Loucy (cell line): ENCODE measurements at regions not wholly inside any gene's neighbourhood (a gene's known extent, or its start where the extent isn't known, plus 50 kb on each side); places are given as distances from the start of the nearest gene placed in this dataset.

Experiments used
- H2AFZ ChIP-seq: fragments of 200-600 bp; sonication (generic); 2 replicates; pipeline ENCODE4 v1.6.0; 2016; ENCODE audit warnings: antibody characterized with exemption, mild to moderate bottlenecking, low read length, moderate library complexity
- H3F3A ChIP-seq: fragments of 200-600 bp; 2 replicates; pipeline ENCODE4 v1.6.0; 2016; ENCODE audit warnings: antibody characterized with exemption, low read depth, mild to moderate bottlenecking
- H3K27me3 ChIP-seq: fragments of 200-600 bp; sonication (generic); 2 replicates; pipeline ENCODE4 v1.6.1; 2014; ENCODE audit warnings: low read length, mild to moderate bottlenecking; ENCODE audit not compliant: insufficient read depth, poor library complexity, severe bottlenecking
- H3K36me3 ChIP-seq: fragments of 200-600 bp; sonication (generic); 2 replicates; pipeline ENCODE4 v1.6.1; 2016; ENCODE audit warnings: low read length; ENCODE audit not compliant: insufficient read depth
- H3K4me1 ChIP-seq: fragments of 200-600 bp; sonication (generic); 2 replicates; pipeline ENCODE4 v1.5.1; 2014; ENCODE audit warnings: low read length, mild to moderate bottlenecking; ENCODE audit not compliant: insufficient read depth, poor library complexity, severe bottlenecking
- H3K4me2 ChIP-seq: fragments of 200-600 bp; sonication (generic); 2 replicates; pipeline ENCODE4 v1.6.0; 2014; ENCODE audit warnings: antibody characterized with exemption, low read length, low read depth, mild to moderate bottlenecking; ENCODE audit not compliant: poor library complexity, severe bottlenecking
- H3K4me3 ChIP-seq: fragments of 200-600 bp; sonication (generic); 2 replicates; pipeline ENCODE4 v1.5.1; 2014; ENCODE audit warnings: low read length, mild to moderate bottlenecking, mixed read lengths; ENCODE audit not compliant: poor library complexity, severe bottlenecking
- H3K79me2 ChIP-seq: fragments of 200-600 bp; sonication (generic); 2 replicates; pipeline ENCODE4 v1.6.1; 2014; ENCODE audit warnings: low read length; ENCODE audit not compliant: insufficient read depth
- H3K9ac ChIP-seq: fragments of 200-600 bp; sonication (generic); 2 replicates; pipeline ENCODE4 v1.6.0; 2014; ENCODE audit warnings: mild to moderate bottlenecking, low read depth, low read length, moderate library complexity; ENCODE audit not compliant: poor library complexity, severe bottlenecking
- H3K9me2 ChIP-seq: fragments of 200-600 bp; sonication (generic); replicated peaks from 2 replicates; pipeline ENCODE4 v1.6.1; 2016; ENCODE audit warnings: low read depth, low read length, mixed read lengths
- H3K9me3 ChIP-seq: fragments of 200-600 bp; sonication (generic); 2 replicates; pipeline ENCODE4 v1.6.1; 2014; ENCODE audit warnings: mild to moderate bottlenecking, antibody characterized with exemption, low read length, low read depth; ENCODE audit not compliant: insufficient read depth
- H4K20me1 ChIP-seq: fragments of 200-600 bp; sonication (generic); 2 replicates; pipeline ENCODE4 v1.6.0; 2014; ENCODE audit warnings: antibody characterized with exemption, low read length, mild to moderate bottlenecking; ENCODE audit not compliant: insufficient read depth, poor library complexity, severe bottlenecking
- CTCF ChIP-seq: fragments of 200-600 bp; sonication (generic); conservative IDR thresholded peaks from 2 replicates; pipeline ENCODE4 v1.5.1; 2014; ENCODE audit warnings: mild to moderate bottlenecking, antibody characterized with exemption, low read length
- EZH2phosphoT487 ChIP-seq: fragments of 200-600 bp; IDR thresholded peaks from 2 replicates; pipeline ENCODE4 v1.6.1; 2018; ENCODE audit warnings: antibody characterized with exemption, mild to moderate bottlenecking, moderate library complexity, borderline replicate concordance

- Histone ChIP-seq H3K4me2 (no peak overlapping the region), H3K4me1 (no peaks in the 10 kb centered on the region), H3K9me2 (no peaks in the 10 kb centered on the region), H3K36me3 (no peaks in the 10 kb centered on the region), H3K9ac (no peak overlapping the region), H3K79me2 (no peaks in the 10 kb centered on the region), H3K9me3 (no peaks in the 10 kb centered on the region), H3K4me3 (no peak overlapping the region), H3F3A (no peaks in the 10 kb centered on the region), H3K27me3 (no peaks in the 10 kb centered on the region), H4K20me1 (no peaks in the 10 kb centered on the region), H2AFZ (no peak overlapping the region)
- TF ChIP-seq CTCF (no peak), EZH2phosphoT487 (no peak)
Observed at GRCh38 chr9:100697339-100697738, 119.5 kb downstream of the CAVIN4 start.

GRCh38 chr9:100698945-100699344 is 121.1 kb downstream of the CAVIN4 start:
- TF ChIP-seq CTCF (no peak), EZH2phosphoT487 (no peak)
- H3K4me2 ChIP-seq, result no peak overlapping the region
- no peaks in the 10 kb centered on the region for H3K27me3 ChIP-seq
- no peak overlapping the region for H3K4me3 ChIP-seq
- no peaks in the 10 kb centered on the region for H4K20me1 ChIP-seq
- no peaks in the 10 kb centered on the region for H3K4me1 ChIP-seq
- no peaks in the 10 kb centered on the region for H3F3A ChIP-seq
- H3K36me3 ChIP-seq, result no peaks in the 10 kb centered on the region
- H3K79me2 ChIP-seq, result no peaks in the 10 kb centered on the region
- H3K9me3 ChIP-seq, result no peaks in the 10 kb centered on the region
- no peak overlapping the region for H3K9ac ChIP-seq
- no peaks in the 10 kb centered on the region for H3K9me2 ChIP-seq
- H2AFZ ChIP-seq, result no peak overlapping the region

GRCh38 chr9:100699668-100700067 is 121.8 kb downstream of the CAVIN4 start:
- Histone ChIP-seq H3K4me1 (no peaks in the 10 kb centered on the region), H3K9me2 (no peaks in the 10 kb centered on the region), H4K20me1 (no peaks in the 10 kb centered on the region), H3K79me2 (no peaks in the 10 kb centered on the region), H3K4me3 (no peak overlapping the region), H3K9me3 (no peaks in the 10 kb centered on the region), H3F3A (no peaks in the 10 kb centered on the region), H3K9ac (no peak overlapping the region), H2AFZ (no peak overlapping the region), H3K4me2 (no peak overlapping the region), H3K36me3 (no peaks in the 10 kb centered on the region), H3K27me3 (no peaks in the 10 kb centered on the region)
- TF ChIP-seq EZH2phosphoT487 (no peak), CTCF (no peak)
